PC-9 (cell line): ENCODE measurements at regions not wholly inside any gene's neighbourhood (a gene's known extent, or its start where the extent isn't known, plus 50 kb on each side); places are given as distances from the start of the nearest gene placed in this dataset.

Experiments
- BruUV-seq: library from RNA; stranded (reverse); fragments of 400-500 nt; replicated peaks from 2 replicates; lab custom pipeline; 2021; lab: Mats Ljungman, UMichigan
- CTCF ChIA-PET: fragments of 300-600 bp; sonication (Branson Sonifier 250); formaldehyde crosslinking; loops from one replicate; lab custom pipeline; 2022; ENCODE audit warnings: antibody characterized with exemption; lab: Charles Lee
- POLR2A ChIA-PET: fragments of 300-600 bp; sonication (Branson Sonifier 250); formaldehyde crosslinking; loops from one replicate; lab custom pipeline; 2022; ENCODE audit warnings: antibody characterized with exemption; ENCODE audit not compliant: unreplicated experiment; lab: Charles Lee
- DNase-seq, 2 experiments: peaks; one replicate each; pipeline versions ENCODE4 v3.0.0 to v3.0.0-alpha.2; 2015 to 2022; ENCODE audit warnings: mixed read lengths in 1 of 2
- H2AFZ ChIP-seq: fragments of 200-600 bp; sonication (generic); 2 replicates; pipeline ENCODE4 v1.8.1; 2017; ENCODE audit warnings: antibody characterized with exemption
- H3F3A ChIP-seq: fragments of 200-600 bp; sonication (generic); 2 replicates; pipeline ENCODE4 v1.8.1; 2017; ENCODE audit warnings: antibody characterized with exemption, mild to moderate bottlenecking, low read depth; ENCODE audit not compliant: insufficient read depth
- H3K27ac ChIP-seq: fragments of 200-600 bp; sonication (generic); 2 replicates; pipeline ENCODE4 v1.6.1; 2016; ENCODE audit warnings: mixed run types
- H3K27me3 ChIP-seq: fragments of 200-600 bp; sonication (generic); 2 replicates; pipeline ENCODE4 v1.6.1; 2016; ENCODE audit warnings: low read depth, mixed run types; ENCODE audit not compliant: insufficient read depth
- H3K36me3 ChIP-seq: fragments of 200-600 bp; sonication (generic); 2 replicates; pipeline ENCODE4 v1.6.1; 2016; ENCODE audit warnings: low read depth, mixed run types
- H3K4me1 ChIP-seq: fragments of 200-600 bp; sonication (generic); replicated peaks from 2 replicates; pipeline ENCODE4 v1.6.1; 2016; ENCODE audit warnings: mixed run types; ENCODE audit not compliant: insufficient read depth
- H3K4me2 ChIP-seq: fragments of 200-600 bp; sonication (generic); 2 replicates; pipeline ENCODE4 v1.6.1; 2017; ENCODE audit warnings: mixed run types
- H3K4me3 ChIP-seq: fragments of 200-600 bp; sonication (generic); 2 replicates; pipeline ENCODE4 v1.6.1; 2016; ENCODE audit warnings: mixed run types
- H3K79me2 ChIP-seq: fragments of 200-600 bp; sonication (generic); 2 replicates; pipeline ENCODE4 v1.6.1; 2017; ENCODE audit warnings: low read depth, mixed run types
- H3K9me2 ChIP-seq: fragments of 200-600 bp; sonication (generic); 2 replicates; pipeline ENCODE4 v1.8.1; 2017; ENCODE audit warnings: mild to moderate bottlenecking; ENCODE audit not compliant: insufficient read depth
- H3K9me3 ChIP-seq: fragments of 200-600 bp; sonication (generic); 2 replicates; pipeline ENCODE4 v1.8.1; 2016; ENCODE audit warnings: low read depth; ENCODE audit not compliant: insufficient read depth
- H4K20me1 ChIP-seq: fragments of 200-600 bp; sonication (generic); 2 replicates; pipeline ENCODE4 v1.8.1; 2017; ENCODE audit not compliant: insufficient read depth
- CTCF ChIP-seq: fragments of 200-600 bp; sonication (generic); conservative IDR thresholded peaks from 2 replicates; pipeline ENCODE4 v1.6.1; 2017; ENCODE audit warnings: mixed run types, antibody characterized with exemption, mild to moderate bottlenecking, moderate library complexity
- EZH2 ChIP-seq: fragments of 200-600 bp; sonication (generic); IDR thresholded peaks from 2 replicates; pipeline ENCODE4 v1.8.0; 2017; ENCODE audit warnings: antibody characterized with exemption, low read depth
- intact Hi-C: fragments of 100-400 bp; cut with micrococcal nuclease; formaldehyde crosslinking; loops from one replicate; pipeline ENCODE4 v1.10.0; 2022; ENCODE audit not compliant: unreplicated experiment

DNA sequence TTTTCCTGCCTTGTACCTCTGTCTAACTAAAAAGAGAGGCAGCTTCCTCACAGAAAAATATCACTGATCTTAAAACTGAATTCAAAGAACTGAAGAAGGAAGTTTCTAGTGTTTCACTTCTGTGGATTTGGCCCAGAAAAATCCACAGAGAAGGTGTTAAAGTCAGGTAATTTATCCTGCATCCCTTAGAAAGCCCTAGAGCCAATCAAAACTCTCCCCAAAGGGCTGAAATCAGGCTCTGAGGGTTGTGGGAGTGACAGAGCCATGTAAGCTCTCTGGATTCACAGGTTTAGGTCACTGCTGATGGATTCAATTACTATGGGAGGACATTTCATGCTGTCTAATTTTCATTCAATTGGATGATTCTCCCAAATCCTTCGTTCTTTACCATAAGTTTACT, 152.3 kb downstream of the OR2B2 start:
- intact Hi-C loops = no loop called here
- Histone ChIP-seq H3K9me2 (no peaks in the 10 kb centered on the region), H4K20me1 (no peaks in the 10 kb centered on the region), H3K27ac (no peak overlapping the region), H3K36me3 (no peaks in the 10 kb centered on the region), H3F3A (0 out of 2 replicates have a peak, but pooled peaks cover 3% of the 10 kb centered on the region), H3K4me3 (no peak overlapping the region), H3K4me1 (no peaks in the 10 kb centered on the region), H3K9me3 (no peaks in the 10 kb centered on the region), H3K27me3 (no peaks in the 10 kb centered on the region), H3K4me2 (no peak overlapping the region), H3K79me2 (no peaks in the 10 kb centered on the region), H2AFZ (no peak overlapping the region)
- ChIA-PET POLR2A (no interaction called here), CTCF (interaction anchor here (0.6 to 2.4 kb wide), 2 partner anchors 13 to 26 kb away, joined by 3 to 9 read pairs; no protein-coding TSS in a partner anchor)
- no peak for DNase-seq
- no TSS peak for BruUV-seq
- TF ChIP-seq CTCF = no peak
- TF ChIP-seq EZH2 = no peak

GRCh38 chr6:27758491-27758890, 153.7 kb downstream of the OR2B2 start:
- intact Hi-C loops = no loop called here
- Histone ChIP-seq H3F3A (peaks cover 6% of the 10 kb centered on the region; the same call in 1 of the 2 replicates), H3K27me3 (no peaks in the 10 kb centered on the region), H3K4me1 (peaks cover 8% of the 10 kb centered on the region; the same call in 1 of the 2 replicates), H3K36me3 (no peaks in the 10 kb centered on the region), H3K27ac (no peak overlapping the region), H3K79me2 (no peaks in the 10 kb centered on the region), H3K9me3 (no peaks in the 10 kb centered on the region), H2AFZ (no peak overlapping the region), H3K4me2 (no peak overlapping the region), H3K9me2 (no peaks in the 10 kb centered on the region), H3K4me3 (no peak overlapping the region), H4K20me1 (no peaks in the 10 kb centered on the region)
- ChIA-PET POLR2A (no interaction called here), CTCF (interaction anchor here (2.4 kb wide), 1 partner anchor 14 kb away, joined by 9 read pairs; no protein-coding TSS in a partner anchor)
- no peak for DNase-seq
- TF ChIP-seq EZH2 (no peak), CTCF (no peak)
- BruUV-seq = no TSS peak

GRCh38 chr6:27757307-27757706, 154.9 kb downstream of the OR2B2 start:
- ChIA-PET POLR2A (no interaction called here), CTCF (interaction anchor here (0.6 kb wide), 1 partner anchor 1416 kb away, joined by 3 read pairs; no protein-coding TSS in a partner anchor)
- Histone ChIP-seq H3K4me1 (peaks cover 8% of the 10 kb centered on the region; the same call in 1 of the 2 replicates), H3K4me3 (no peak overlapping the region), H3K27ac (no peak overlapping the region), H3K36me3 (no peaks in the 10 kb centered on the region), H3K79me2 (no peaks in the 10 kb centered on the region), H3K9me2 (no peaks in the 10 kb centered on the region), H4K20me1 (no peaks in the 10 kb centered on the region), H3F3A (peaks cover 6% of the 10 kb centered on the region; the same call in 1 of the 2 replicates), H2AFZ (no peak overlapping the region), H3K27me3 (no peaks in the 10 kb centered on the region), H3K4me2 (no peak overlapping the region), H3K9me3 (no peaks in the 10 kb centered on the region)
- no TSS peak for BruUV-seq
- intact Hi-C loops = no loop called here
- DNase-seq = no peak
- no peak for TF ChIP-seq CTCF
- TF ChIP-seq EZH2 = no peak
